ENCODE measurements at regions not wholly inside any gene's neighbourhood (a gene's known extent, or its start where the extent isn't known, plus 50 kb on each side); places are given as distances from the start of the nearest gene placed in this dataset.

DNA sequence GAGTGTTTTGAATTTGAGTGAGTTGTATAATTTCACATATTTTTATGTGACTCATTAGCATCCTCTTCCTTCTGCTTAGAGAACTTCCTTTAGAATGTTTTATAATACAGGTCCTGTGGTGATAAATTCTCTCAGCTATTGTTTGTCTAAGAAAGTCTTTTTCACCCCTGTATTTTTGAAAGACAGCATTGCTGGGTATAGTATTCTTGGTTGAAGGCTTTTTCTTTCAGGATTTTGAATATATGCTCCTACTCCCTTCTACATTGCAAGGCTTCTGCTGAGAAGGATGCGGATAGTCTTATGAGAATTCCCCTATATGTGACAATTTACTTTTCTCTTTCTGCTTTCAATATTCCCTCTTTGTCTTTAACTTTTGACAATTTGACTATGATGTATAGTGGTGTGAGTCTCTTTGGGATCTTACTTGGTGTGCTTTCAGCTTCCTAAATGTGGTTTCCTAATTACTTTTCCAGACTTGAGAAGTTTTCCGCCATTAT lies 118.9 kb upstream of the HMGA2 start:
- Histone ChIP-seq H3K27ac (ENCODE audit: low read depth in 2 of 2, low read length in 1 of 2) (no peak overlapping the region), H3F3A (replicated peaks; ENCODE audit: insufficient read depth) (peaks cover 5% of the 10 kb centered on the region), H3K4me2 (no peak overlapping the region), H2AFZ (ENCODE audit: low read depth) (no peak overlapping the region), H3K36me3 (replicated peaks in 1 of 2; ENCODE audit: control insufficient read depth in 1 of 2, insufficient read depth in 2 of 2, low read length in 1 of 2) (no peaks in the 10 kb centered on the region), H3K79me2 (ENCODE audit: insufficient read depth) (no peaks in the 10 kb centered on the region), H3K4me3 (ENCODE audit: low read depth in 2 of 2, low read length in 1 of 2) (no peak overlapping the region), H3K9me2 (no peaks in the 10 kb centered on the region), H3K9me3 (peaks cover 33% of the 10 kb centered on the region; the same call in 1 of the 2 replicates), H3K9ac (no peak overlapping the region), H3K27me3 (ENCODE audit: insufficient read depth) (no peaks in the 10 kb centered on the region), H3K4me1 (ENCODE audit: control insufficient read depth in 1 of 2, insufficient read depth in 2 of 2, low read depth in 1 of 2, low read length in 1 of 2) (no peaks in the 10 kb centered on the region), H4K20me1 (ENCODE audit: insufficient read depth) (no peaks in the 10 kb centered on the region)
- POLR2A ChIA-PET: no interaction called here
- TF ChIP-seq SMC3 (IDR thresholded peaks at IDR 0.05; ENCODE audit: low read depth, low read length) (no peak), GATA2 (CRISPR knock-in tag; IDR thresholded peaks at IDR 0.05) (no peak), USF1 (IDR thresholded peaks at IDR 0.05; ENCODE audit: borderline replicate concordance, low read depth) (no peak), USF2 (IDR thresholded peaks at IDR 0.05; ENCODE audit: borderline replicate concordance, low read depth, low read length) (no peak), MEF2A (IDR thresholded peaks at IDR 0.05; ENCODE audit: borderline replicate concordance, low read depth) (no peak), ZBTB33 (IDR thresholded peaks at IDR 0.05; ENCODE audit: borderline replicate concordance, low read depth) (no peak), MXI1 (IDR thresholded peaks at IDR 0.05; ENCODE audit: low read depth, low read length) (no peak), FOSL2 (IDR thresholded peaks at IDR 0.05; ENCODE audit: borderline replicate concordance, low read depth) (no peak), GABPA (IDR thresholded peaks at IDR 0.05; ENCODE audit: low read depth) (no peak), TAF1 (IDR thresholded peaks at IDR 0.05; ENCODE audit: borderline replicate concordance, low read depth, low read length) (no peak), JUND (IDR thresholded peaks at IDR 0.05) (no peak)
- WGBS (ENCODE audit: low lambda C conversion rate): 76% methylated on average over 2 of the region's 2 CpGs
- CTCF ChIA-PET: no interaction called here
- DNase-seq: no peak

- no peaks in the 10 kb centered on the region for H3K27me3 ChIP-seq (ENCODE audit: insufficient read depth)
- H3K4me3 ChIP-seq (ENCODE audit: low read depth in 2 of 2, low read length in 1 of 2): no peak overlapping the region
- H3K36me3 ChIP-seq (replicated peaks in 1 of 2; ENCODE audit: control insufficient read depth in 1 of 2, insufficient read depth in 2 of 2, low read length in 1 of 2): no peaks in the 10 kb centered on the region
- H3K9ac ChIP-seq: no peak overlapping the region
- peaks cover 5% of the 10 kb centered on the region for H3F3A ChIP-seq (replicated peaks; ENCODE audit: insufficient read depth)
- no peak overlapping the region for H3K27ac ChIP-seq (ENCODE audit: low read depth in 2 of 2, low read length in 1 of 2)
- peaks cover 33% of the 10 kb centered on the region; the same call in 1 of the 2 replicates for H3K9me3 ChIP-seq
- no peaks in the 10 kb centered on the region for H3K4me1 ChIP-seq (ENCODE audit: control insufficient read depth in 1 of 2, insufficient read depth in 2 of 2, low read depth in 1 of 2, low read length in 1 of 2)
- H3K4me2 ChIP-seq: no peak overlapping the region
- ChIA-PET POLR2A (no interaction called here), CTCF (no interaction called here)
- TF ChIP-seq MEF2A (IDR thresholded peaks at IDR 0.05; ENCODE audit: borderline replicate concordance, low read depth): no peak
- no peak for TF ChIP-seq JUND (IDR thresholded peaks at IDR 0.05)
- no peak for TF ChIP-seq GABPA (IDR thresholded peaks at IDR 0.05; ENCODE audit: low read depth)
- no peak for TF ChIP-seq ELF1 (IDR thresholded peaks at IDR 0.05)
- no peaks in the 10 kb centered on the region for H3K9me2 ChIP-seq
- H4K20me1 ChIP-seq (ENCODE audit: insufficient read depth): no peaks in the 10 kb centered on the region
- H3K79me2 ChIP-seq (ENCODE audit: insufficient read depth): no peaks in the 10 kb centered on the region
- DNase-seq: no peak
- no peak overlapping the region for H2AFZ ChIP-seq (ENCODE audit: low read depth)
Observed at GRCh38 chr12:65707051-65707450, 117.2 kb upstream of the HMGA2 start.

Measured in SK-N-SH (cell line).